DLD1 (cell line): ENCODE measurements at regions not wholly inside any gene's neighbourhood (a gene's known extent, or its start where the extent isn't known, plus 50 kb on each side); places are given as distances from the start of the nearest gene placed in this dataset.
"Not testable (repeated sequence)": the region's sequence is repeated elsewhere in the genome, so short reads cannot be mapped to it uniquely, and the experiment has no call there.

Source experiments
- in situ Hi-C: cut with HindIII; loops from 2 replicates; pipeline ENCODE4 v1.10.0; 2017; ENCODE audit warnings: low sequenced_read_pairs

GRCh38 chr15:96790004-96790403 is 459.5 kb downstream of the NR2F2 start:
- in situ Hi-C loops, result no loop called here

- in situ Hi-C loops, result no loop called here
These were observed 461.7 kb downstream of the NR2F2 start for GRCh38 chr15:96792216-96792615.

- in situ Hi-C loops, result no loop called here
These were observed 466.3 kb downstream of the NR2F2 start for GRCh38 chr15:96796841-96797240.

- in situ Hi-C loops, result no loop called here
These were observed 471.2 kb downstream of the NR2F2 start for GRCh38 chr15:96801576-96802150.

GRCh38 chr15:96802611-96803255 is 472.2 kb downstream of the NR2F2 start:
- in situ Hi-C loops, result no loop called here

- in situ Hi-C loops, result no loop called here
These were observed 474.3 kb downstream of the NR2F2 start for GRCh38 chr15:96804754-96805153.

- in situ Hi-C loops, result no loop called here
These were observed 476.9 kb downstream of the NR2F2 start for GRCh38 chr15:96807361-96807760.

- in situ Hi-C loops, result no loop called here
These were observed 487.4 kb downstream of the NR2F2 start for GRCh38 chr15:96817900-96818299.

- in situ Hi-C loops, result no loop called here
These were observed 488.4 kb downstream of the NR2F2 start for GRCh38 chr15:96818861-96819260.

- in situ Hi-C loops, result no loop called here
These were observed 497.5 kb downstream of the NR2F2 start for GRCh38 chr15:96827981-96828380.

GRCh38 chr15:96837241-96837970 is 506.9 kb downstream of the NR2F2 start:
- in situ Hi-C loops, result no loop called here

GRCh38 chr15:96838081-96838480 is 507.6 kb downstream of the NR2F2 start:
- in situ Hi-C loops, result no loop called here

- in situ Hi-C loops, result no loop called here
These were observed 518.9 kb downstream of the NR2F2 start for GRCh38 chr15:96849271-96849900.

- in situ Hi-C loops, result no loop called here
These were observed 521.1 kb downstream of the NR2F2 start for GRCh38 chr15:96851613-96852012.

GRCh38 chr15:96858694-96859093 is 528.2 kb downstream of the NR2F2 start:
- in situ Hi-C loops, result no loop called here

- in situ Hi-C loops, result no loop called here
These were observed 530.2 kb downstream of the NR2F2 start for GRCh38 chr15:96860741-96861140.

- in situ Hi-C loops, result no loop called here
These were observed 537.5 kb downstream of the NR2F2 start for GRCh38 chr15:96867992-96868391.

- in situ Hi-C loops, result no loop called here
These were observed 538.6 kb downstream of the NR2F2 start for GRCh38 chr15:96869122-96869521.

- in situ Hi-C loops, result no loop called here
These were observed 539.3 kb downstream of the NR2F2 start for GRCh38 chr15:96869790-96870189.

- in situ Hi-C loops, result no loop called here
These were observed 540.1 kb downstream of the NR2F2 start for GRCh38 chr15:96870580-96870979.

GRCh38 chr15:96877442-96877841 is 546.9 kb downstream of the NR2F2 start:
- in situ Hi-C loops, result not testable (repeated sequence)

GRCh38 chr15:96878129-96878528 is 547.6 kb downstream of the NR2F2 start:
- in situ Hi-C loops, result no loop called here
